SK-N-SH (cell line): ENCODE measurements at regions not wholly inside any gene's neighbourhood (a gene's known extent, or its start where the extent isn't known, plus 50 kb on each side); places are given as distances from the start of the nearest gene placed in this dataset.

Experiments
- CTCF ChIP-seq: fragments of 200-600 bp; sonication (generic); IDR thresholded peaks from 2 replicates; pipeline ENCODE4 v1.6.1; 2017; ENCODE audit warnings: antibody characterized with exemption, mild to moderate bottlenecking, moderate library complexity
- EP300 ChIP-seq, 2 experiments: IDR thresholded peaks; 2 replicates each; pipeline versions ENCODE4 v1.4.0 to v1.6.1; 2012; ENCODE audit warnings: borderline replicate concordance in 1 of 2, low read depth in 1 of 2, low read length in 1 of 2
- EZH2phosphoT487 ChIP-seq: fragments of 200-600 bp; sonication (generic); IDR thresholded peaks from 2 replicates; pipeline ENCODE4 v1.6.1; 2017; ENCODE audit warnings: low read depth, mixed run types, mild to moderate bottlenecking, antibody characterized with exemption, moderate library complexity, borderline replicate concordance
- GABPA ChIP-seq: IDR thresholded peaks from 2 replicates; pipeline ENCODE4 v1.4.0; 2012; ENCODE audit warnings: low read depth, mild to moderate bottlenecking
- IRF3 ChIP-seq: fragments of 150-350 bp; IDR thresholded peaks from 2 replicates; pipeline ENCODE4 v1.6.1; 2016; ENCODE audit warnings: mild to moderate bottlenecking, low read depth, low read length
- MAX ChIP-seq: IDR thresholded peaks from 2 replicates; pipeline ENCODE4 v1.4.0; 2012; ENCODE audit warnings: low read depth
- MXI1 ChIP-seq: IDR thresholded peaks from 2 replicates; pipeline ENCODE4 v1.6.1; 2012; ENCODE audit warnings: mild to moderate bottlenecking, low read depth, low read length, improper control_type of control experiment
- POLR2AphosphoS5 ChIP-seq: IDR thresholded peaks from 2 replicates; pipeline ENCODE4 v1.6.1; 2012; ENCODE audit warnings: low read depth, low read length
- SIN3A ChIP-seq: IDR thresholded peaks from 2 replicates; pipeline ENCODE4 v1.6.1; 2012; ENCODE audit warnings: low read depth, mild to moderate bottlenecking, low read length, moderate library complexity, borderline replicate concordance
- YY1 ChIP-seq: IDR thresholded peaks from 2 replicates; pipeline ENCODE4 v1.4.0; 2012; ENCODE audit warnings: low read depth, mild to moderate bottlenecking
- TF ChIP-seq, protein P1 (sequence below): IDR thresholded peaks from 2 replicates; pipeline ENCODE4 v1.4.0; 2012; ENCODE audit warnings: low read depth, borderline replicate concordance

GRCh38 chr4:151990201-151990600 is 229.4 kb upstream of the GATB start:
- TF ChIP-seq CTCF (no peak), POLR2AphosphoS5 (no peak), EP300 (IDR thresholded peaks at IDR 0.05; ENCODE audit: borderline replicate concordance in 1 of 2, low read depth in 1 of 2, low read length in 1 of 2) (no peak), YY1 (no peak), MAX (no peak), SIN3A (no peak), GABPA (no peak), IRF3 (no peak), EZH2phosphoT487 (no peak), MXI1 (no peak)
- TF ChIP-seq, protein P1, sequence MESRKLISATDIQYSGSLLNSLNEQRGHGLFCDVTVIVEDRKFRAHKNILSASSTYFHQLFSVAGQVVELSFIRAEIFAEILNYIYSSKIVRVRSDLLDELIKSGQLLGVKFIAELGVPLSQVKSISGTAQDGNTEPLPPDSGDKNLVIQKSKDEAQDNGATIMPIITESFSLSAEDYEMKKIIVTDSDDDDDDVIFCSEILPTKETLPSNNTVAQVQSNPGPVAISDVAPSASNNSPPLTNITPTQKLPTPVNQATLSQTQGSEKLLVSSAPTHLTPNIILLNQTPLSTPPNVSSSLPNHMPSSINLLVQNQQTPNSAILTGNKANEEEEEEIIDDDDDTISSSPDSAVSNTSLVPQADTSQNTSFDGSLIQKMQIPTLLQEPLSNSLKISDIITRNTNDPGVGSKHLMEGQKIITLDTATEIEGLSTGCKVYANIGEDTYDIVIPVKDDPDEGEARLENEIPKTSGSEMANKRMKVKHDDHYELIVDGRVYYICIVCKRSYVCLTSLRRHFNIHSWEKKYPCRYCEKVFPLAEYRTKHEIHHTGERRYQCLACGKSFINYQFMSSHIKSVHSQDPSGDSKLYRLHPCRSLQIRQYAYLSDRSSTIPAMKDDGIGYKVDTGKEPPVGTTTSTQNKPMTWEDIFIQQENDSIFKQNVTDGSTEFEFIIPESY, result no peak
